Neural progenitor cell (in vitro differentiated cells): ENCODE measurements at regions not wholly inside any gene's neighbourhood (a gene's known extent, or its start where the extent isn't known, plus 50 kb on each side); places are given as distances from the start of the nearest gene placed in this dataset.

ENCODE experiments used
- DNase-seq: peaks from one replicate; pipeline ENCODE4 v3.0.0-alpha.2; 2016; ENCODE audit warnings: low spot score
- H2AFZ ChIP-seq: fragments of 200-600 bp; sonication (generic); replicated peaks from 2 replicates; pipeline ENCODE4 v1.6.1; 2016; ENCODE audit warnings: antibody characterized with exemption
- H3F3A ChIP-seq: fragments of 200-600 bp; sonication (generic); 2 replicates; pipeline ENCODE4 v1.6.1; 2016; ENCODE audit warnings: antibody characterized with exemption, low read depth
- H3K27ac ChIP-seq: fragments of 200-600 bp; sonication (generic); 2 replicates; pipeline ENCODE4 v1.5.1; 2016; ENCODE audit warnings: mild to moderate bottlenecking
- H3K27me3 ChIP-seq: fragments of 200-600 bp; sonication (generic); 2 replicates; pipeline ENCODE4 v1.6.1; 2016; ENCODE audit warnings: mild to moderate bottlenecking, moderate library complexity
- H3K36me3 ChIP-seq: fragments of 200-600 bp; sonication (generic); 2 replicates; pipeline ENCODE4 v1.5.1; 2016
- H3K4me1 ChIP-seq: fragments of 200-600 bp; sonication (generic); 2 replicates; pipeline ENCODE4 v1.6.1; 2016; ENCODE audit warnings: mixed run types
- H3K4me2 ChIP-seq: fragments of 200-600 bp; sonication (generic); 2 replicates; pipeline ENCODE4 v1.6.1; 2016
- H3K4me3 ChIP-seq: fragments of 200-600 bp; sonication (generic); 2 replicates; pipeline ENCODE4 v1.5.1; 2016
- H3K79me2 ChIP-seq: fragments of 200-600 bp; sonication (generic); 2 replicates; pipeline ENCODE4 v1.6.1; 2016; ENCODE audit warnings: low read depth
- H3K9ac ChIP-seq: fragments of 200-600 bp; sonication (generic); 2 replicates; pipeline ENCODE4 v1.6.1; 2016
- H3K9me3 ChIP-seq: fragments of 200-600 bp; sonication (generic); 2 replicates; pipeline ENCODE4 v1.5.1; 2016; ENCODE audit warnings: low read depth
- H4K20me1 ChIP-seq: fragments of 200-600 bp; sonication (generic); 2 replicates; pipeline ENCODE4 v1.6.1; 2016; ENCODE audit warnings: low read depth
- H3K27ac Mint-ChIP-seq: 3 replicates; pipeline ENCODE4 v1.8.0; 2021; ENCODE audit warnings: mixed read lengths
- H3K27me3 Mint-ChIP-seq: 2 replicates; pipeline ENCODE4 v1.8.0; 2022; ENCODE audit warnings: low read depth, mild to moderate bottlenecking, inconsistent platforms, moderate library complexity, mixed read lengths; ENCODE audit not compliant: insufficient read depth
- H3K36me3 Mint-ChIP-seq: 3 replicates; pipeline ENCODE4 v1.8.0; 2021; ENCODE audit warnings: mixed read lengths
- H3K4me1 Mint-ChIP-seq: 3 replicates; pipeline ENCODE4 v1.8.0; 2021; ENCODE audit warnings: mixed read lengths
- H3K4me3 Mint-ChIP-seq: 3 replicates; pipeline ENCODE4 v1.8.0; 2021; ENCODE audit warnings: mild to moderate bottlenecking, moderate library complexity, mixed read lengths
- H3K9me3 Mint-ChIP-seq: 3 replicates; pipeline ENCODE4 v1.8.0; 2020; ENCODE audit warnings: mixed read lengths
- EZH2 ChIP-seq: fragments of 200-600 bp; sonication (generic); IDR thresholded peaks from 2 replicates; pipeline ENCODE4 v1.6.1; 2017; ENCODE audit warnings: antibody characterized with exemption, mild to moderate bottlenecking, moderate library complexity
- EZH2phosphoT487 ChIP-seq: fragments of 200-600 bp; sonication (generic); IDR thresholded peaks from 2 replicates; pipeline ENCODE4 v1.6.1; 2017; ENCODE audit warnings: antibody characterized with exemption
- TF ChIP-seq, protein P1 (sequence below): fragments of 200-600 bp; sonication (generic); IDR thresholded peaks from 2 replicates; pipeline ENCODE4 v1.5.1; 2017; ENCODE audit warnings: antibody characterized with exemption, mild to moderate bottlenecking

DNA sequence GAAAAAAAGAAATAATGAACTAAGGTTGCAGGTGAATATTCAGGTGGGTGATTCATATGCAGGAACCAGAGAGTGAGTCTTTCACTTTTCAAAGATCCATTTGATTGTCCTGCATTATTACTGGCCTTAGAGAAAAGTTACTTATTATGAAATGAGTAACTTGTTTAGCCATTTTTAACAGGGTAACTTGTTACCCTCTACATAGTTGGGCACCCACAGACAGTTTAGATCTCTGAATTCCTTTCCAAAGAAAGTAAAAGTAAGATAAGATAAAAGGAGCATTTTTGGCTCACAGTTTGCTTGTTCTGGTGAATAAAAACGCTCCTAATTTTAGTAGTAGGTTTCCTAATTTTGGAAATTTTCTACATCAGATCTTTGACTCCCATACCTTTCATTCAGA lies 54.1 kb upstream of the DAB2 start:
- Histone ChIP-seq H4K20me1 (no peaks in the 10 kb centered on the region), H3K4me2 (no peak overlapping the region), H3K27me3 (no peaks in the 10 kb centered on the region), H3K9ac (no peak overlapping the region), H3K4me1 (peaks cover 1% of the 10 kb centered on the region), H3K36me3 (no peaks in the 10 kb centered on the region), H3F3A (no peaks in the 10 kb centered on the region), H3K4me3 (no peak overlapping the region), H3K9me3 (no peaks in the 10 kb centered on the region), H3K27ac (no peak overlapping the region), H2AFZ (no peak overlapping the region), H3K79me2 (no peaks in the 10 kb centered on the region)
- TF ChIP-seq, protein P1, sequence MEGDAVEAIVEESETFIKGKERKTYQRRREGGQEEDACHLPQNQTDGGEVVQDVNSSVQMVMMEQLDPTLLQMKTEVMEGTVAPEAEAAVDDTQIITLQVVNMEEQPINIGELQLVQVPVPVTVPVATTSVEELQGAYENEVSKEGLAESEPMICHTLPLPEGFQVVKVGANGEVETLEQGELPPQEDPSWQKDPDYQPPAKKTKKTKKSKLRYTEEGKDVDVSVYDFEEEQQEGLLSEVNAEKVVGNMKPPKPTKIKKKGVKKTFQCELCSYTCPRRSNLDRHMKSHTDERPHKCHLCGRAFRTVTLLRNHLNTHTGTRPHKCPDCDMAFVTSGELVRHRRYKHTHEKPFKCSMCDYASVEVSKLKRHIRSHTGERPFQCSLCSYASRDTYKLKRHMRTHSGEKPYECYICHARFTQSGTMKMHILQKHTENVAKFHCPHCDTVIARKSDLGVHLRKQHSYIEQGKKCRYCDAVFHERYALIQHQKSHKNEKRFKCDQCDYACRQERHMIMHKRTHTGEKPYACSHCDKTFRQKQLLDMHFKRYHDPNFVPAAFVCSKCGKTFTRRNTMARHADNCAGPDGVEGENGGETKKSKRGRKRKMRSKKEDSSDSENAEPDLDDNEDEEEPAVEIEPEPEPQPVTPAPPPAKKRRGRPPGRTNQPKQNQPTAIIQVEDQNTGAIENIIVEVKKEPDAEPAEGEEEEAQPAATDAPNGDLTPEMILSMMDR, result no peak
- TF ChIP-seq EZH2, result no peak
- TF ChIP-seq EZH2phosphoT487, result no peak
- DNase-seq, result no peak
- Mint-ChIP-seq H3K9me3 (no peaks in the 10 kb centered on the region), H3K4me1 (peaks cover 9% of the 10 kb centered on the region), H3K27ac (no peak overlapping the region), H3K36me3 (no peaks in the 10 kb centered on the region), H3K27me3 (no peaks in the 10 kb centered on the region), H3K4me3 (no peak overlapping the region)

DNA sequence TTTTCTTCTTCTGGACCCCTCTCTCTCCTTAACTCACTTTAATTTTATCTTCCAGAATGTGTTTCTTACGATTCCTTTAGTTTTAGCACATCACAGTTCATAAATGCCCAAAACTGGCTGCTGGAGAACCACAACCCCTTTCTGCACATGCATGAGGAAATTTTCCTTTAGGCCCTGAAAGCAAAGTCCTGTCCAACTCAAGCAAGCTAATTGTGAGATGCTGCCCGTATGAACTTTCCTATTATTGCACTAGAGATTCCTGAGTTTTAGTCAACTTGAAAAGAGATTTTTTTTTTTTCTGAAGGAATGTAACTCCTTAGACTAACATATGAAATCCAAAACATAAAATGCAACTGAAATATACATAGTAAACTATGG lies 52.1 kb upstream of the DAB2 start:
- no peaks in the 10 kb centered on the region for H3K9me3 ChIP-seq
- H3K27me3 Mint-ChIP-seq, result no peaks in the 10 kb centered on the region
- H3K4me1 ChIP-seq, result no peaks in the 10 kb centered on the region
- no peaks in the 10 kb centered on the region for H3K36me3 Mint-ChIP-seq
- H3K4me3 ChIP-seq, result no peak overlapping the region
- DNase-seq, result no peak
- H3K27me3 ChIP-seq, result no peaks in the 10 kb centered on the region
- no peaks in the 10 kb centered on the region for H3K79me2 ChIP-seq
- no peak overlapping the region for H3K9ac ChIP-seq
- H3K4me2 ChIP-seq, result no peak overlapping the region
- no peak overlapping the region for H2AFZ ChIP-seq
- no peak overlapping the region for H3K4me3 Mint-ChIP-seq
- no peak for TF ChIP-seq EZH2phosphoT487
- TF ChIP-seq EZH2, result no peak
- TF ChIP-seq, protein P1, result no peak
- H3K27ac Mint-ChIP-seq, result no peak overlapping the region
- peaks cover 3% of the 10 kb centered on the region for H3K4me1 Mint-ChIP-seq
- no peak overlapping the region for H3K27ac ChIP-seq
- no peaks in the 10 kb centered on the region for H4K20me1 ChIP-seq
- H3F3A ChIP-seq, result no peaks in the 10 kb centered on the region
- H3K9me3 Mint-ChIP-seq, result no peaks in the 10 kb centered on the region
- H3K36me3 ChIP-seq, result no peaks in the 10 kb centered on the region

DNA sequence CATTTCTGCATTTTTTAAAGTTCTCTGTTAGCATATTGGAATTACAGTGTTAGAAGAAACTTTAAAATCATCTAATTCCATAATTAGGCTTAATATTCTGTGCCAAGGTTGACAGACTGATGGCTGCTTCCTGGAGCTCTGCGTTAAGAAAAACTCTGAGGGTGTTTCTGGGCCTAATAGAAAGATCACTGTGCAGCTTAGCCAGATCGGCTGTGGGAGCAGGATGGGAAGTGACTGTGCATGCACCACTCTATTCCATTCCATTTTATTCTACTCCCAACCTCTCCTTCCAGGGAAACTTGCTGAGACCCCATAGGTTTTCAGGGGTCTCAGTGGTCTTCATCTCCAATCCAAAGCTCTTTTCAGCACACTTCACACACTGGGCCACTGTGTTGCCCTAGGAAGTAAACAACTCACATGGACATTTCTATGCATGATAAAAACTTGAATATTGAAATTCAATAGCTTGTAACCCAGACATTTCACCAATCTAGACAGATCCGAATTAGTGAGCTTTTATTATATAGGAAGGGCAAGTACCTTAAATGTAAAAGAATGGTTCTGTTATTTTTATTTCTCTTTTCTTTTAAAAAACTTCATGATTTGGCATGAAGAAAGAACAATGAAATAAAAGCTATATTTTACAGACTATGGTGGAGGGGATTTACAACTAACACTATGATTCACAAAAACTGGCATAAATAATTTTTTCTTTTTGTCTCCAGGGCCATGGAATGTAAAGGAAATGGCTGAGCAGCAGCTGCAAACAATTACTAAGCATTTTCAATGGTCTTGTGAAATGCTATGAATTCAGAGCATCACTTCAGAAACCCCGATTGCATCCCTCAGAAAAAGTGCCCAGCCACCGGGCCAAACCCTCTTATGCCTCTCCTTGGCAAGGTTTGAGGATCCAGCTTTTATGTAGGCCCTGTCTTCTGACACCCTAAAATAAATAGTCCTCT lies 51.4 kb upstream of the DAB2 start:
- H3K27ac Mint-ChIP-seq, result no peak overlapping the region
- no peak for DNase-seq
- Histone ChIP-seq H3K27me3 (no peaks in the 10 kb centered on the region), H3K4me1 (no peaks in the 10 kb centered on the region), H3K9ac (no peak overlapping the region), H3F3A (no peaks in the 10 kb centered on the region), H3K4me3 (no peak overlapping the region), H4K20me1 (no peaks in the 10 kb centered on the region), H3K4me2 (no peak overlapping the region), H3K27ac (no peak overlapping the region), H3K9me3 (no peaks in the 10 kb centered on the region), H2AFZ (no peak overlapping the region), H3K79me2 (no peaks in the 10 kb centered on the region), H3K36me3 (no peaks in the 10 kb centered on the region)
- no peaks in the 10 kb centered on the region for H3K27me3 Mint-ChIP-seq
- no peaks in the 10 kb centered on the region for H3K36me3 Mint-ChIP-seq
- peaks cover 3% of the 10 kb centered on the region for H3K4me1 Mint-ChIP-seq
- no peaks in the 10 kb centered on the region for H3K9me3 Mint-ChIP-seq
- TF ChIP-seq, protein P1, result no peak
- TF ChIP-seq EZH2, result no peak
- no peak for TF ChIP-seq EZH2phosphoT487
- H3K4me3 Mint-ChIP-seq, result no peak overlapping the region
